Neural cell (in vitro differentiated cells): ENCODE measurements at regions not wholly inside any gene's neighbourhood (a gene's known extent, or its start where the extent isn't known, plus 50 kb on each side); places are given as distances from the start of the nearest gene placed in this dataset.

Experiments
- H2AFZ ChIP-seq: fragments of 200-600, 300-800 bp; sonication (generic), shearing (Covaris generic); 2 replicates; pipeline ENCODE4 v1.6.0; 2014; ENCODE audit warnings: low read depth, mild to moderate bottlenecking, antibody characterized with exemption, low read length, moderate library complexity
- H3F3A ChIP-seq: fragments of 200-600 bp; shearing (Covaris generic); 2 replicates; pipeline ENCODE4 v1.6.1; 2016; ENCODE audit warnings: mild to moderate bottlenecking, moderate library complexity, mixed read lengths, antibody characterized with exemption, low read length; ENCODE audit not compliant: insufficient read depth, poor library complexity, severe bottlenecking
- H3K27ac ChIP-seq: fragments of 200-600, 300-800 bp; sonication (generic), shearing (Covaris generic); 2 replicates; pipeline ENCODE4 v1.5.1; 2014; ENCODE audit warnings: mild to moderate bottlenecking, low read length, moderate library complexity
- H3K27me3 ChIP-seq: fragments of 300-800, 200-600 bp; sonication (generic), shearing (Covaris generic); 2 replicates; pipeline ENCODE4 v1.6.0; 2014; ENCODE audit warnings: mild to moderate bottlenecking, low read depth, low read length, moderate library complexity; ENCODE audit not compliant: insufficient read depth
- H3K36me3 ChIP-seq: fragments of 300-800, 200-600 bp; sonication (generic), shearing (Covaris generic); 2 replicates; pipeline ENCODE4 v1.5.1; 2014; ENCODE audit warnings: mild to moderate bottlenecking, antibody characterized with exemption, low read length, moderate library complexity; ENCODE audit not compliant: insufficient read depth
- H3K4me2 ChIP-seq: fragments of 300-800, 200-600 bp; sonication (generic), shearing (Covaris generic); 2 replicates; pipeline ENCODE4 v1.6.0; 2014; ENCODE audit warnings: mild to moderate bottlenecking, low read length
- H3K4me3 ChIP-seq: fragments of 300-800, 200-600 bp; sonication (generic), shearing (Covaris generic); 2 replicates; pipeline ENCODE4 v1.5.1; 2014; ENCODE audit warnings: mild to moderate bottlenecking, low read length, moderate library complexity
- H3K79me2 ChIP-seq: fragments of 200-600 bp; shearing (Covaris generic); replicated peaks from 2 replicates; pipeline ENCODE4 v1.6.0; 2014; ENCODE audit warnings: mild to moderate bottlenecking, low read length, moderate library complexity; ENCODE audit not compliant: insufficient read depth
- H3K9ac ChIP-seq: fragments of 300-800, 200-600 bp; sonication (generic), shearing (Covaris generic); 2 replicates; pipeline ENCODE4 v1.6.1; 2016; ENCODE audit warnings: mild to moderate bottlenecking, low read length, mixed read lengths
- H3K9me2 ChIP-seq: fragments of 200-600 bp; shearing (Covaris generic); 2 replicates; pipeline ENCODE4 v1.6.1; 2016; ENCODE audit warnings: mild to moderate bottlenecking, low read length, mixed read lengths; ENCODE audit not compliant: insufficient read depth
- H3K9me3 ChIP-seq: fragments of 200-600, 300-800 bp; sonication (generic), shearing (Covaris generic); 2 replicates; pipeline ENCODE4 v1.6.1; 2016; ENCODE audit warnings: mild to moderate bottlenecking, mixed run types, low read length, moderate library complexity, mixed read lengths
- H4K20me1 ChIP-seq: fragments of 200-600 bp; shearing (Covaris generic); 2 replicates; pipeline ENCODE4 v1.6.1; 2016; ENCODE audit warnings: mild to moderate bottlenecking, mixed run types; ENCODE audit not compliant: insufficient read depth
- CTCF ChIP-seq: fragments of 450-650 bp; IDR thresholded peaks from 2 replicates; pipeline ENCODE4 v1.5.1; 2014; ENCODE audit warnings: antibody characterized with exemption, mild to moderate bottlenecking, moderate library complexity; ENCODE audit not compliant: poor library complexity, severe bottlenecking
- EP300 ChIP-seq: fragments of 450-650 bp; conservative IDR thresholded peaks from 2 replicates; pipeline ENCODE4 v1.6.1; 2014; ENCODE audit warnings: antibody characterized with exemption, mild to moderate bottlenecking, moderate library complexity; ENCODE audit not compliant: poor library complexity, severe bottlenecking
- EZH2 ChIP-seq: fragments of 200-600, 300-800 bp; shearing (Covaris generic), sonication (generic); IDR thresholded peaks from 2 replicates; pipeline ENCODE4 v1.6.1; 2014; ENCODE audit warnings: antibody characterized with exemption, low read length, borderline replicate concordance, mild to moderate bottlenecking; ENCODE audit not compliant: insufficient read depth, poor library complexity, severe bottlenecking
- MXI1 ChIP-seq: fragments of 450-650 bp; conservative IDR thresholded peaks from 2 replicates; pipeline ENCODE4 v1.6.1; 2014; ENCODE audit warnings: antibody characterized with exemption, mild to moderate bottlenecking; ENCODE audit not compliant: poor library complexity, severe bottlenecking
- POLR2AphosphoS5 ChIP-seq: IDR thresholded peaks from 2 replicates; pipeline ENCODE4 v1.6.1; 2012
- RAD21 ChIP-seq: fragments of 450-650 bp; conservative IDR thresholded peaks from 2 replicates; pipeline ENCODE4 v1.6.1; 2014; ENCODE audit warnings: antibody characterized with exemption, mild to moderate bottlenecking, moderate library complexity
- REST ChIP-seq: IDR thresholded peaks from 2 replicates; pipeline ENCODE4 v1.6.1; 2012; ENCODE audit warnings: borderline replicate concordance
- SMC3 ChIP-seq: fragments of 450-650 bp; conservative IDR thresholded peaks from 2 replicates; pipeline ENCODE4 v1.6.1; 2014; ENCODE audit warnings: antibody characterized with exemption, mild to moderate bottlenecking, moderate library complexity; ENCODE audit not compliant: poor library complexity
- TAF1 ChIP-seq: IDR thresholded peaks from 2 replicates; pipeline ENCODE4 v1.6.1; 2012; ENCODE audit warnings: low read depth

- H3K9ac ChIP-seq = no peak overlapping the region
- no peaks in the 10 kb centered on the region for H3K79me2 ChIP-seq
- no peak overlapping the region for H3K4me3 ChIP-seq
- no peak overlapping the region for H3K4me2 ChIP-seq
- no peaks in the 10 kb centered on the region for H3K9me3 ChIP-seq
- no peaks in the 10 kb centered on the region for H3F3A ChIP-seq
- no peak overlapping the region for H3K27ac ChIP-seq
- H3K27me3 ChIP-seq = no peaks in the 10 kb centered on the region
- H3K36me3 ChIP-seq = no peaks in the 10 kb centered on the region
- no peaks in the 10 kb centered on the region for H3K9me2 ChIP-seq
- H4K20me1 ChIP-seq = no peaks in the 10 kb centered on the region
- no peak overlapping the region for H2AFZ ChIP-seq
- TF ChIP-seq EP300 (no peak), EZH2 (no peak), RAD21 (no peak), REST (no peak), MXI1 (no peak), SMC3 (no peak), TAF1 (no peak)
Measured at GRCh38 chr4:59135248-59135985, 2025.2 kb upstream of the IGFBP7 start.

GRCh38 chr4:59161249-59161648 is 2038.9 kb upstream of the ADGRL3 start:
- H3K36me3 ChIP-seq = no peaks in the 10 kb centered on the region
- H3K27me3 ChIP-seq = no peaks in the 10 kb centered on the region
- no peak overlapping the region for H3K9ac ChIP-seq
- H2AFZ ChIP-seq = no peak overlapping the region
- H3K9me2 ChIP-seq = no peaks in the 10 kb centered on the region
- no peak overlapping the region for H3K4me2 ChIP-seq
- TF ChIP-seq MXI1 (no peak), CTCF (no peak), EZH2 (no peak), POLR2AphosphoS5 (no peak), RAD21 (no peak), EP300 (no peak), TAF1 (no peak), REST (no peak), SMC3 (no peak)
- no peaks in the 10 kb centered on the region for H4K20me1 ChIP-seq
- H3K4me3 ChIP-seq = no peak overlapping the region
- no peak overlapping the region for H3K27ac ChIP-seq
- H3K79me2 ChIP-seq = no peaks in the 10 kb centered on the region
- H3K9me3 ChIP-seq = no peaks in the 10 kb centered on the region
- H3F3A ChIP-seq = no peaks in the 10 kb centered on the region
